GM12872 (cell line): ENCODE measurements at regions not wholly inside any gene's neighbourhood (a gene's known extent, or its start where the extent isn't known, plus 50 kb on each side); places are given as distances from the start of the nearest gene placed in this dataset.

Source experiments
- TF ChIP-seq, protein P1 (sequence below): IDR thresholded peaks from 3 replicates; pipeline ENCODE4 v1.5.1; 2011; ENCODE audit warnings: low read depth, mild to moderate bottlenecking, low read length, moderate library complexity; ENCODE audit not compliant: insufficient read depth

DNA sequence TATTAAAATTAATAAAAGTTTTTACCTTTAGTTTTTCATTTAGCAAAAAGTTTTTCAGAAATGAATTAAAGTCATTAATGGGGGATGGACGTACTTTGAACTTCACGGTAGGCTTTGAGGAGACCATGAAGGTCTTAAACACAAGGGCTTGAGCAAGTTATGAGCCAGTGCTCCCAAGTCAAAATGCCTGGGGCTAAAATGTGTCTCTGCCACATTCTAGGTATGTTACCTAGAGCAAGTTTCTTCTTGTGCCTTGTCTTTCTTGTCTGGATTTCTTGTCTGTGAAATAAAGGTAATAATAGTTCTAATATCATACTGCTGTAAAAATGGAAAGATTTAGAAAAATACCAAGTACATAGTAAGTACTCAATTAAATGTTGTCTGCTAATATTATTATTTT is 132.7 kb upstream of the USP15 start:
- TF ChIP-seq, protein P1, sequence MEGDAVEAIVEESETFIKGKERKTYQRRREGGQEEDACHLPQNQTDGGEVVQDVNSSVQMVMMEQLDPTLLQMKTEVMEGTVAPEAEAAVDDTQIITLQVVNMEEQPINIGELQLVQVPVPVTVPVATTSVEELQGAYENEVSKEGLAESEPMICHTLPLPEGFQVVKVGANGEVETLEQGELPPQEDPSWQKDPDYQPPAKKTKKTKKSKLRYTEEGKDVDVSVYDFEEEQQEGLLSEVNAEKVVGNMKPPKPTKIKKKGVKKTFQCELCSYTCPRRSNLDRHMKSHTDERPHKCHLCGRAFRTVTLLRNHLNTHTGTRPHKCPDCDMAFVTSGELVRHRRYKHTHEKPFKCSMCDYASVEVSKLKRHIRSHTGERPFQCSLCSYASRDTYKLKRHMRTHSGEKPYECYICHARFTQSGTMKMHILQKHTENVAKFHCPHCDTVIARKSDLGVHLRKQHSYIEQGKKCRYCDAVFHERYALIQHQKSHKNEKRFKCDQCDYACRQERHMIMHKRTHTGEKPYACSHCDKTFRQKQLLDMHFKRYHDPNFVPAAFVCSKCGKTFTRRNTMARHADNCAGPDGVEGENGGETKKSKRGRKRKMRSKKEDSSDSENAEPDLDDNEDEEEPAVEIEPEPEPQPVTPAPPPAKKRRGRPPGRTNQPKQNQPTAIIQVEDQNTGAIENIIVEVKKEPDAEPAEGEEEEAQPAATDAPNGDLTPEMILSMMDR, result no peak

DNA sequence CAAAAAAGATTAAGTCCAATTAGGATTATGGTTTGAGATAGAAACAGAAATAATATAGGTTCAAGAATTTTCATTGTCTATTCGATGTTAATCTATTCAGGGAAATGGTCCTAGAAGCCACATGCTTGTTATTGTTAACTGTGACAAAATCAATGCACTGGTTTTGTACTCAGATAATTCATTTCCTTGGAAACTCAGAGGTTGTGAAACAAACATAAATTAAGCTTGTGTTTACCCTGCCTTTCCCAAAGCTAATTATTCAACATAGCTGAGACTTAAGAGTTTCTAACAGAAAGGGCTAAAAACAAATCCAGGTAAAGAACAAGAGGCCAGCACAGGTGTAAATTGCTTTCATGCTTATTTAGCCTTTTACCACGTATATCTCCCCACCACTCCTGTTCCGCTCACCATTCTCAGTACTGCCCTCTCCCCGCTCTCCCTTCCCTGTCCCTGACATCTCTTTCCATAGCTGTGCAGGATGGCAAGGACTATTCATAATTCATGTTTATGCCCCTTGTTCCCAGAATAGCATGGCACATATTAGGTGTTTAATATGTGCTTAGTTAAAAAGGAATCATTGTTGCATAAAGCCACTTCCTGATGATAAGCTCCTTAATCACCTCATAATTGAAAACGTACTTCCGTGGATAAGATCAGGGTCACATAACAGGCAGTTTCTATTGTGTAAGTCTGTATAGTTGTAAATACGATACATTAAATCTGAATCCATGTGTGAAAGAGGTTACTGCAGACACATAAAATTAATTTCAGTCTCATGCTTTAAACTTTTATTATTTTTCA is 131.8 kb upstream of the USP15 start:
- TF ChIP-seq, protein P1, result no peak

DNA sequence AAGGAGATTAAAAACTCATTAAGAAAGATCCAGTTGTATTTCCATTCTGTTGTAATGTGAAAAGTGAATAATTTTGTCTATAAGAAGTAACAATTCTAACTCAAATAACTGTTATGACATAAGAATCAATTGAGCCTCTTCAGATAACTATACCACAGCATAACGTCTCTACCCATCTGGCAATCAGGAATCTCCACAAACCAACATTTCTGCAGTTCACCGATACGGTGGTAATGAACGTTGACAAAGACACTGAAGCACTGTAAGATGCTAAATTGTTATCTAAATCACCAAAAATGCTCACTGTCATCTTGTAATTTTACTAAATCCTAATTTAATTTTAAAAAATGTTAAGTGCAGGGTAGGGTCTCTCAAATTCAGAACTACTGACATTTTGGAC is 130.9 kb upstream of the USP15 start:
- TF ChIP-seq, protein P1, result no peak

DNA sequence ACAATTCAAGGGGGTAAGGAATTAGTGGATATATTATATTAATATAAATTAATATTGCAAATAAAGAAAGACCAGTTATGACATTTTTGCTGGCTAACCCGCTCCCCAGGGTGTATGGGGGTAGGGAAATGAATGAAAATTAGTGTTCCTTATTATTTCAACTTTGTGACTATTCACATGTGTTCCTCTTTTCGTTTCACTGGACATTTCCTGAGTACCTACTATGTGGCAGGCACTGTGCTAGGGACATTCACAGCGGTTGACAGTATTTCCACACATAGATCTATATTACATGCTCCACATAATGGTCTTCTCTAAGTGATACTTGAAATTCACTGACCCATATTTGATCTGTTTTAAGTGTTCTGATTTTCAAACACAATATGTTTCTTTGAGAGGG is 129.8 kb upstream of the USP15 start:
- TF ChIP-seq, protein P1, result no peak

DNA sequence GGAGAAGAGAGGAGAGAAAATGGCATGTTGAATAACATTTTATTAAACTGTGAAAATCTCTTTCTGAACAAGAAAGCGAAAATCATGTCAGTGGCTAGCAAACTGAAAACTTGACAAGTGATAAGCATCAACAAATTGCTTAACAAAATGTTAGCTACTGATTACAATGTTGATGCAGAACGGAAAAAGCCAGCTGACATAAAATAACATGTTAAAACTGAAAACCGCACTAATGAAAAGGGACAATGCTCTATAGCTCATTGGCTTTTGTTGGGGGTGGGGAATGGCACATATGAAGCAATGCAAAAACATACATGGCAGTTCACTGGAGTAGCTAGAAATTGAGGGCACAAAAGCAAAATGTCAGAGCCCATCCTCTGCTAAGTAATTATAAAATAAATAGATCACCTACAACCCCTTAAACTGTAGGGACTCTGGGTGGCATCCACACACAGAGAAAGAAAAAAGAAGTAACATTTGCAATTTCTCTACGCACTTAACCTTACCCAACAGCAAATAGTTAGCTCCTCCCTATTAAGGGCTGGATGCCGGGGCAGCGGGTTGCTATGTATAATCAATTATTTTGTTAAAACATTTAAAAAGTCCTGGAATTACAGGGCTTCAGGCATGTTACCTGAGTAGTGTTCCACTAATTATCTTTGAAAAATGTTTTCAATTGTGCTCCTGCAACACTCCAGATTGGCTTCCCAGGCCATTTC is 129.2 kb upstream of the USP15 start:
- TF ChIP-seq, protein P1, result no peak

DNA sequence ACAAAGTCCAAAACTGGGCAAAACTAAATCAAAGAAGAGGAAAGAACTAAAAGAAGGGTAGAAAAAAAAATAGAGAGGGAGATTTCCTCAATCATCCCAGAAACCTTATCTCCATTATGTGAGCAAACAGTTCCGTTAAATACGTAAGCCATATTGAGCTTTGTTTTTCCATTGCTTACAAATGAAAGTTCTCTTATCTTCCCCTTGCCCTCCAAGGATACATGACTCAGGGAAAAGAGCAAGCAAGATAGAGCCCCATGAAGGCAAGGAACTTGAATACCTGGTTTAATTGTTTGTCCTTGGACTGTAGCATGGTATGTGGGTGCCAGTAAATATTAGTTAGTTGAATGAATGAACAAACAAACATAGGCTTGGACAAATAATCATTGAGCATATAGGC is 126.8 kb upstream of the USP15 start:
- TF ChIP-seq, protein P1, result no peak

DNA sequence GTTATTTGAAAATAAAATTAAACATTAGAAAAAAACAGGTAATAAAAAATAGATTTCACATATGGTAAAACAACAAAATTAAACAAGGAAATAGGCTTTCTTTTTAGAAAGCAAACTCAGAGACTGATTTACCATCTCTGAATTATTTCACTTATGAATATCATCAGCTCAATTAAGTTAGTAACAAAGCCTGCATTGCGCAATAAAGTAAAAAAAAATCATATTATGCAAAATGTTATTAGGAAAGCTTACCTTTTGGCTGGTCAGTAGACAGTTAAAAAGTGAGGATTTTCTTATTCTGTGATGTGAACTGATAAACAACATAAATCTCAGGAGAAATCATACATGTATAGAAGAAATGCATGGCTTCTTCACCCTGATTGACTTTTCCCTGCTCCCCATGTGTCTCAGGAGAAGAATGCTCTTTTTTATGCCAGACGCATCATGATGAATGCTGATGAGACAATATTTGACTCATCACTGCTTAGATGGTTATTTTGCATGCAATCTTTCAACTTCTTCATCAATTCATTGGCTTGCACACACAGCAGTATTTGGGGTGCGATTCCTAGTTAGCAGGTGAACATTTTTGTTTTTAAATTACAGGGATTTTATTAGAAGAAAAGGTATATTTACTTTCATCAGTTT is 124.5 kb upstream of the USP15 start:
- TF ChIP-seq, protein P1, result no peak
